ENCODE measurements at regions not wholly inside any gene's neighbourhood (a gene's known extent, or its start where the extent isn't known, plus 50 kb on each side); places are given as distances from the start of the nearest gene placed in this dataset.

GRCh38 chr7:45450571-45451204 lies 123.5 kb upstream of the ADCY1 start:
- no peak for TF ChIP-seq EZH2phosphoT487 (IDR thresholded peaks at IDR 0.05; ENCODE audit: borderline replicate concordance)
- TF ChIP-seq CTCF (conservative IDR thresholded peaks at IDR 0.05; ENCODE audit: low read length): no peak
- H3K9ac ChIP-seq (ENCODE audit: low read depth, low read length, poor library complexity, severe bottlenecking): no peak overlapping the region

GRCh38 chr7:45451342-45452035 lies 122.7 kb upstream of the ADCY1 start:
- no peaks in the 10 kb centered on the region for H4K20me1 ChIP-seq (ENCODE audit: insufficient read depth, low read length, poor library complexity, severe bottlenecking)
- H3K9me3 ChIP-seq (ENCODE audit: insufficient read depth, low read depth, low read length): no peaks in the 10 kb centered on the region
- H3K36me3 ChIP-seq (ENCODE audit: insufficient read depth, low read length): no peaks in the 10 kb centered on the region
- no peaks in the 10 kb centered on the region for H3K79me2 ChIP-seq (ENCODE audit: insufficient read depth, low read length)
- H2AFZ ChIP-seq (ENCODE audit: low read length): no peak overlapping the region
- no peak for TF ChIP-seq EZH2phosphoT487 (IDR thresholded peaks at IDR 0.05; ENCODE audit: borderline replicate concordance)
- TF ChIP-seq CTCF (conservative IDR thresholded peaks at IDR 0.05; ENCODE audit: low read length): no peak
- H3K9me2 ChIP-seq (replicated peaks; ENCODE audit: low read depth, low read length): no peaks in the 10 kb centered on the region
- H3K9ac ChIP-seq (ENCODE audit: low read depth, low read length, poor library complexity, severe bottlenecking): no peak overlapping the region
- H3K27me3 ChIP-seq (ENCODE audit: insufficient read depth, low read length, poor library complexity, severe bottlenecking): no peaks in the 10 kb centered on the region
- no peak overlapping the region for H3K4me3 ChIP-seq (ENCODE audit: low read length, poor library complexity, severe bottlenecking)
- H3K4me2 ChIP-seq (ENCODE audit: low read depth, low read length, poor library complexity, severe bottlenecking): no peak overlapping the region
- H3F3A ChIP-seq (ENCODE audit: low read depth): no peaks in the 10 kb centered on the region
- no peaks in the 10 kb centered on the region for H3K4me1 ChIP-seq (ENCODE audit: insufficient read depth, low read length, poor library complexity, severe bottlenecking)

More at GRCh38 chr7:45450571-45451204, 123.5 kb upstream of the ADCY1 start:
- Histone ChIP-seq H3K27me3 (ENCODE audit: insufficient read depth, low read length, poor library complexity, severe bottlenecking) (no peaks in the 10 kb centered on the region), H3K79me2 (ENCODE audit: insufficient read depth, low read length) (no peaks in the 10 kb centered on the region), H3K36me3 (ENCODE audit: insufficient read depth, low read length) (no peaks in the 10 kb centered on the region), H3K4me1 (ENCODE audit: insufficient read depth, low read length, poor library complexity, severe bottlenecking) (no peaks in the 10 kb centered on the region), H3F3A (ENCODE audit: low read depth) (no peaks in the 10 kb centered on the region), H2AFZ (ENCODE audit: low read length) (no peak overlapping the region), H3K4me3 (ENCODE audit: low read length, poor library complexity, severe bottlenecking) (no peak overlapping the region), H3K9me2 (replicated peaks; ENCODE audit: low read depth, low read length) (no peaks in the 10 kb centered on the region), H4K20me1 (ENCODE audit: insufficient read depth, low read length, poor library complexity, severe bottlenecking) (no peaks in the 10 kb centered on the region), H3K4me2 (ENCODE audit: low read depth, low read length, poor library complexity, severe bottlenecking) (no peak overlapping the region), H3K9me3 (ENCODE audit: insufficient read depth, low read depth, low read length) (no peaks in the 10 kb centered on the region)

- H3K4me3 ChIP-seq (ENCODE audit: low read length, poor library complexity, severe bottlenecking): no peak overlapping the region
- no peak overlapping the region for H3K4me2 ChIP-seq (ENCODE audit: low read depth, low read length, poor library complexity, severe bottlenecking)
- no peaks in the 10 kb centered on the region for H3K9me3 ChIP-seq (ENCODE audit: insufficient read depth, low read depth, low read length)
- no peaks in the 10 kb centered on the region for H3K79me2 ChIP-seq (ENCODE audit: insufficient read depth, low read length)
- H3K9ac ChIP-seq (ENCODE audit: low read depth, low read length, poor library complexity, severe bottlenecking): no peak overlapping the region
- H3K9me2 ChIP-seq (replicated peaks; ENCODE audit: low read depth, low read length): no peaks in the 10 kb centered on the region
- H3K27me3 ChIP-seq (ENCODE audit: insufficient read depth, low read length, poor library complexity, severe bottlenecking): no peaks in the 10 kb centered on the region
- no peaks in the 10 kb centered on the region for H3K36me3 ChIP-seq (ENCODE audit: insufficient read depth, low read length)
- no peak for TF ChIP-seq CTCF (conservative IDR thresholded peaks at IDR 0.05; ENCODE audit: low read length)
- TF ChIP-seq EZH2phosphoT487 (IDR thresholded peaks at IDR 0.05; ENCODE audit: borderline replicate concordance): no peak
- no peaks in the 10 kb centered on the region for H3F3A ChIP-seq (ENCODE audit: low read depth)
- no peaks in the 10 kb centered on the region for H4K20me1 ChIP-seq (ENCODE audit: insufficient read depth, low read length, poor library complexity, severe bottlenecking)
- H3K4me1 ChIP-seq (ENCODE audit: insufficient read depth, low read length, poor library complexity, severe bottlenecking): no peaks in the 10 kb centered on the region
- H2AFZ ChIP-seq (ENCODE audit: low read length): no peak overlapping the region
Measured at GRCh38 chr7:45454771-45455170, 119.4 kb upstream of the ADCY1 start.
